ENCODE measurements at regions not wholly inside any gene's neighbourhood (a gene's known extent, or its start where the extent isn't known, plus 50 kb on each side); places are given as distances from the start of the nearest gene placed in this dataset.

DNA sequence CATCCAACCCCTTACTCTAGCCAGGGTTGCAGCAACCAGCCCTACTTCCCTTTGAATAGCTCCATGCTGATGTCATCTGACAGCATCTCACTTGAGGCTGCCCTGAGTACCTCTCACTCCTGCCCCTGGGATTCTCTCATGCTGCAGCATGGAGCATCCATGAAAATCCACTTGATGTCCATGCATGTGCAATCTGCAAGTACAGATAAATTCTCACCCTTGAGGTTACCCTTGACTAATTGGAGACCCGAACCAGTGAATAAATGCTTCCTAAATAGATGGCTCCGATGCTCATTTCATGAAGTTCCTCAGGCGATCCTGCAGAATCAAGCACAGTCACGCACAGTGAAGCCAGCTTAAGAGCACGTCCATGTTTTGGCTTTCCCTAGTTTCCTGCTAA lies 298.3 kb downstream of the RBM43 start:
- H3K36me3 ChIP-seq (ENCODE audit: insufficient read depth, low read length) = no peaks in the 10 kb centered on the region
- TF ChIP-seq, protein P1, sequence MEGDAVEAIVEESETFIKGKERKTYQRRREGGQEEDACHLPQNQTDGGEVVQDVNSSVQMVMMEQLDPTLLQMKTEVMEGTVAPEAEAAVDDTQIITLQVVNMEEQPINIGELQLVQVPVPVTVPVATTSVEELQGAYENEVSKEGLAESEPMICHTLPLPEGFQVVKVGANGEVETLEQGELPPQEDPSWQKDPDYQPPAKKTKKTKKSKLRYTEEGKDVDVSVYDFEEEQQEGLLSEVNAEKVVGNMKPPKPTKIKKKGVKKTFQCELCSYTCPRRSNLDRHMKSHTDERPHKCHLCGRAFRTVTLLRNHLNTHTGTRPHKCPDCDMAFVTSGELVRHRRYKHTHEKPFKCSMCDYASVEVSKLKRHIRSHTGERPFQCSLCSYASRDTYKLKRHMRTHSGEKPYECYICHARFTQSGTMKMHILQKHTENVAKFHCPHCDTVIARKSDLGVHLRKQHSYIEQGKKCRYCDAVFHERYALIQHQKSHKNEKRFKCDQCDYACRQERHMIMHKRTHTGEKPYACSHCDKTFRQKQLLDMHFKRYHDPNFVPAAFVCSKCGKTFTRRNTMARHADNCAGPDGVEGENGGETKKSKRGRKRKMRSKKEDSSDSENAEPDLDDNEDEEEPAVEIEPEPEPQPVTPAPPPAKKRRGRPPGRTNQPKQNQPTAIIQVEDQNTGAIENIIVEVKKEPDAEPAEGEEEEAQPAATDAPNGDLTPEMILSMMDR (IDR thresholded peaks at IDR 0.05; ENCODE audit: insufficient read depth, low read depth, low read length) = no peak
- TF ChIP-seq EZH2 (IDR thresholded peaks at IDR 0.05; ENCODE audit: insufficient read depth, low read length) = no peak
- no peaks in the 10 kb centered on the region for H4K20me1 ChIP-seq (ENCODE audit: insufficient read depth, low read length)
- H3K79me2 ChIP-seq (ENCODE audit: insufficient read depth, low read length) = no peaks in the 10 kb centered on the region
- H3K27me3 Mint-ChIP-seq (ENCODE audit: low read depth, unreplicated experiment) = no peaks in the 10 kb centered on the region
- H3K4me3 Mint-ChIP-seq (ENCODE audit: unreplicated experiment) = no peak overlapping the region
- H3K4me1 Mint-ChIP-seq (ENCODE audit: low read depth, unreplicated experiment) = no peaks in the 10 kb centered on the region
- DNase-seq (ENCODE audit: low read depth) (no peak), FAIRE-seq (no peak)
- no peaks in the 10 kb centered on the region for H3K9me3 Mint-ChIP-seq (ENCODE audit: unreplicated experiment)
- H3K9ac ChIP-seq (ENCODE audit: low read length) = no peak overlapping the region
- no peak overlapping the region for H2AFZ ChIP-seq (ENCODE audit: low read depth, low read length)
- H3K27me3 ChIP-seq (ENCODE audit: insufficient read depth, low read length) = no peaks in the 10 kb centered on the region
- H3K27ac ChIP-seq (ENCODE audit: low read depth, low read length) = no peak overlapping the region
- no peak overlapping the region for H3K4me3 ChIP-seq (ENCODE audit: insufficient read depth, low read depth, low read length)
- no peak overlapping the region for H3K27ac Mint-ChIP-seq (ENCODE audit: unreplicated experiment)
- no peaks in the 10 kb centered on the region for H3K36me3 Mint-ChIP-seq (ENCODE audit: low read depth, unreplicated experiment)
- H3K4me1 ChIP-seq (ENCODE audit: insufficient read depth, low read length) = no peaks in the 10 kb centered on the region
- H3K4me2 ChIP-seq (ENCODE audit: low read length) = no peak overlapping the region
- no peaks in the 10 kb centered on the region for H3K9me3 ChIP-seq (ENCODE audit: insufficient read depth, low read depth, low read length)

DNA sequence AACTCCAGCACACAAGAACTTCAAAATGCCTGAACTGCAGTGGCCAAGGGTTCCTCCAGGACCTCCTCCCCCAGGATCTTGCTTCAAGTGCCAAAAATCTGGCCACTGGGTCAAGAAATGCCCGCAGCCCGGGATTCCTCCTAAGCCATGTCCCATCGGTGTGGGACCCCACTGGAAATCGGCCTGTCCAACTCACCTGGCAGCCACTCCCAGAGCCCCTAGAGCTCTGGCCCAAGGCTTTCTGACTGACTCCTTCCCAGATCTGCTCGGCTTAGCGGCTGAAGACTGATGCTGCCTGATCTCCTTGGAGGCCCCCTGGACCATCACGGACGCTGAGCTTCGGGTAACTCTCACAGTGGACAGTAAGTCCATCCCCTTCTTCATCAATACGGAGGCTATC lies 306.4 kb downstream of the RBM43 start:
- no peak for FAIRE-seq

DNA sequence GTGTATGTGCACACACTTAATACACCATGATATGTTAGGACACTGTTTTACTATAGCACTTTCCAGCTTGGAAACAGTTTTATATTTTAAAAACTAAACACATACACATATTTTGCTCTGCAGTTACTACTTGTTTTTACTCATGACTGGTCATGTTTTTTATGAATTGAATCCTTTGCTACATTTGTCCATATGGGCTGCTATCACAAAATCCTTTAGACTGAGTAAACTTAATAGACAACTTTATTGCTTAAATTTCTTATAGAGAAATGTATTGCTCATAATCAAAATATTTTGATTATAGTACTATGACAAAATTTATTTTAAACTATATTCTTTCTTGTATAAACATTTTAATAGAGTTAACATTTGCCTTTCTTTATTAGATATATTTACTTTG lies 314.8 kb downstream of the RBM43 start:
- Histone ChIP-seq H3K27ac (ENCODE audit: low read depth, low read length) (no peak overlapping the region), H3K27me3 (ENCODE audit: insufficient read depth, low read length) (no peaks in the 10 kb centered on the region), H3K4me2 (ENCODE audit: low read length) (no peak overlapping the region), H3K4me3 (ENCODE audit: insufficient read depth, low read depth, low read length) (no peak overlapping the region), H3K36me3 (ENCODE audit: insufficient read depth, low read length) (no peaks in the 10 kb centered on the region), H2AFZ (ENCODE audit: low read depth, low read length) (no peak overlapping the region), H3K79me2 (ENCODE audit: insufficient read depth, low read length) (no peaks in the 10 kb centered on the region), H4K20me1 (ENCODE audit: insufficient read depth, low read length) (no peaks in the 10 kb centered on the region), H3K9me3 (ENCODE audit: insufficient read depth, low read depth, low read length) (no peaks in the 10 kb centered on the region), H3K4me1 (ENCODE audit: insufficient read depth, low read length) (no peaks in the 10 kb centered on the region), H3K9ac (ENCODE audit: low read length) (no peak overlapping the region)
- FAIRE-seq (no peak), DNase-seq (ENCODE audit: low read depth) (no peak)
- no peaks in the 10 kb centered on the region for H3K9me3 Mint-ChIP-seq (ENCODE audit: unreplicated experiment)
- no peaks in the 10 kb centered on the region for H3K27me3 Mint-ChIP-seq (ENCODE audit: low read depth, unreplicated experiment)
- no peak overlapping the region for H3K27ac Mint-ChIP-seq (ENCODE audit: unreplicated experiment)
- no peak for TF ChIP-seq EZH2 (IDR thresholded peaks at IDR 0.05; ENCODE audit: insufficient read depth, low read length)
- TF ChIP-seq, protein P1 (IDR thresholded peaks at IDR 0.05; ENCODE audit: insufficient read depth, low read depth, low read length) = no peak
- no peak overlapping the region for H3K4me3 Mint-ChIP-seq (ENCODE audit: unreplicated experiment)
- no peaks in the 10 kb centered on the region for H3K36me3 Mint-ChIP-seq (ENCODE audit: low read depth, unreplicated experiment)
- no peaks in the 10 kb centered on the region for H3K4me1 Mint-ChIP-seq (ENCODE audit: low read depth, unreplicated experiment)

More for the DNA sequence above, 306.4 kb downstream of the RBM43 start:
- Mint-ChIP-seq H3K36me3 (ENCODE audit: low read depth, unreplicated experiment) (no peaks in the 10 kb centered on the region), H3K9me3 (ENCODE audit: unreplicated experiment) (peaks cover 2% of the 10 kb centered on the region), H3K27ac (ENCODE audit: unreplicated experiment) (no peak overlapping the region), H3K4me3 (ENCODE audit: unreplicated experiment) (no peak overlapping the region), H3K4me1 (ENCODE audit: low read depth, unreplicated experiment) (no peaks in the 10 kb centered on the region), H3K27me3 (ENCODE audit: low read depth, unreplicated experiment) (no peaks in the 10 kb centered on the region)
- Histone ChIP-seq H4K20me1 (ENCODE audit: insufficient read depth, low read length) (no peaks in the 10 kb centered on the region), H3K4me2 (ENCODE audit: low read length) (no peak overlapping the region), H3K27me3 (ENCODE audit: insufficient read depth, low read length) (no peaks in the 10 kb centered on the region), H3K4me3 (ENCODE audit: insufficient read depth, low read depth, low read length) (no peak overlapping the region), H3K36me3 (ENCODE audit: insufficient read depth, low read length) (no peaks in the 10 kb centered on the region), H3K4me1 (ENCODE audit: insufficient read depth, low read length) (no peaks in the 10 kb centered on the region), H3K27ac (ENCODE audit: low read depth, low read length) (no peak overlapping the region), H3K79me2 (ENCODE audit: insufficient read depth, low read length) (no peaks in the 10 kb centered on the region), H3K9me3 (ENCODE audit: insufficient read depth, low read depth, low read length) (no peaks in the 10 kb centered on the region), H3K9ac (ENCODE audit: low read length) (no peak overlapping the region), H2AFZ (ENCODE audit: low read depth, low read length) (no peak overlapping the region)
- TF ChIP-seq, protein P1 (IDR thresholded peaks at IDR 0.05; ENCODE audit: insufficient read depth, low read depth, low read length) = no peak
- TF ChIP-seq EZH2 (IDR thresholded peaks at IDR 0.05; ENCODE audit: insufficient read depth, low read length) = no peak
- no peak for DNase-seq (ENCODE audit: low read depth)

Measured in astrocyte (in vitro differentiated cells and primary cell).